ENCODE measurements at regions not wholly inside any gene's neighbourhood (a gene's known extent, or its start where the extent isn't known, plus 50 kb on each side); places are given as distances from the start of the nearest gene placed in this dataset.

DNA sequence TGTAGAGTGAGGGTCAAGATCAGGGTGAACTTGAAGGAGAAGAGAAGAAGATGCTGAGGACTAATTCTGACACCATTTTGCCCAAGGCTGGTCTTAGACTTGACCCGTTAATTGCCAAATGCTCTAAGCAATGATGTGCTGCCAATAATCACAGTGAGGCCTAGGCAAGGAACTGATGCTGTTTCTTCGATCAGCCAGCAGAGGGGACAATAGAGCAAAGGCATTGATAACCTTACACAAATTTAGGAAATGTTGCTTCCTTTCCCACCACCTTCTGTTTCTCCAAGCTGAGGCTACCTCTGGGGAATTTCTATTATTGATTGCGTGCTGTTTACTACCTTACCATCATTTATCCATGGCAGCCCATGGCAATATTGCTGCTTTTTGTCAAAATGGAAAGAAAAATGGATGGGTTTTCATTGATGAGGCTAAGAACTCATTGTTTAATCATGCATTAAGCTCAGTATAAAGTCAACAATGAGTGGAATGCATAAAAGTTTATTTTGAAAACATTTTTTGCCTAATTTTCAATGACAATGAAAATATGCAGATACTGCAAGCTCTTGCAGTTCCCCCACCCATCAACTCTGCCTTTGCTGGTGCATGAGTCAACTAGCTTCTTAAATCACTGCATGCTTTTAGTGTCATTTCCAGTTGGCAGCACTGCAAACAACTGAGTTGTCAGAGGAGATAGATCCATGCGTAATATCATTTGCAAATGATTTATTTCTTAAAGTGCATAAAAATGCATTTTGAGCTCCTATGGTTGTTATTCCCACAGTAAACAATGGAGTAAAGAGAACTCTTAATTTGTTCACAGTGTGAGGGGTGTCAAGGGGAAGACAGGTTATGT, 116.4 kb upstream of the NYAP2 start:
- no peaks in the 10 kb centered on the region for H3K27me3 Mint-ChIP-seq (ENCODE audit: low read depth)
- TF ChIP-seq CTCF (IDR thresholded peaks at IDR 0.05) = peak; percentile 75
- TF ChIP-seq FOXP4 (CRISPR knock-in tag; IDR thresholded peaks at IDR 0.05) = no peak
- DNase-seq (ENCODE audit: low spot score) = peak; percentile 22
- H3K27ac Mint-ChIP-seq = no peak overlapping the region
- H3K36me3 Mint-ChIP-seq = no peaks in the 10 kb centered on the region
- ChIA-PET POLR2A (no interaction called here), CTCF (interaction anchor here (0.5 to 2.1 kb wide), 10 partner anchors 11 to 385 kb away, joined by 3 to 10 read pairs (median 3); no protein-coding TSS in a partner anchor)
- peaks cover 10% of the 10 kb centered on the region for H3K4me1 Mint-ChIP-seq
- H3K9me3 Mint-ChIP-seq = no peaks in the 10 kb centered on the region
- H3K4me3 Mint-ChIP-seq = no peak overlapping the region
- ATAC-seq = peak; percentile 93

DNA sequence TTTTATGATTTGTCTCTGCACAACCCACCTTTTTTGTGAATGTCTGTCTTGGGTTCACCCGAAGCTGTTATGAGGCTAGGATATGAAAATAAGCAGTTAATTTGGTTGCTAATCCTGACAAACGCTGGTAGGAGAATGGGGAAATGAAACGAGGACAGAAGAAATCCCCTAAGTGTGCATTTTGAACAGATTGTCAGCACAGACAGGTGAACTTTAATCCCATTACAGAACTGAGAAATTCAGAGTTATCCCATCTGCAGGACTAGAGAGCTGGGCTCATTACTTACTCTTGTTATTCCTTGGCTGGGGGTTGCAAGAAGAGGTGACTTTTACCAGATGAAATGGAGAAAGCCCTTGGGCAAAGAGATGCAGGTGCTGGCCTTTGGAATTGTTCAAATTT, 123.3 kb upstream of the NYAP2 start:
- H3K4me1 Mint-ChIP-seq = no peaks in the 10 kb centered on the region
- CTCF ChIA-PET = no interaction called here
- no peak overlapping the region for H3K4me3 Mint-ChIP-seq
- H3K27ac Mint-ChIP-seq = no peak overlapping the region
- POLR2A ChIA-PET = no interaction called here
- no peaks in the 10 kb centered on the region for H3K27me3 Mint-ChIP-seq (ENCODE audit: low read depth)
- H3K36me3 Mint-ChIP-seq = no peaks in the 10 kb centered on the region
- TF ChIP-seq NFYB (CRISPR knock-in tag; conservative IDR thresholded peaks at IDR 0.05; ENCODE audit: low read depth) (no peak), FOXP4 (CRISPR knock-in tag; IDR thresholded peaks at IDR 0.05) (no peak), TEAD4 (CRISPR knock-in tag; IDR thresholded peaks at IDR 0.05) (no peak), NR1H2 (CRISPR knock-in tag; IDR thresholded peaks at IDR 0.05) (no peak)
- TF ChIP-seq, protein P1, sequence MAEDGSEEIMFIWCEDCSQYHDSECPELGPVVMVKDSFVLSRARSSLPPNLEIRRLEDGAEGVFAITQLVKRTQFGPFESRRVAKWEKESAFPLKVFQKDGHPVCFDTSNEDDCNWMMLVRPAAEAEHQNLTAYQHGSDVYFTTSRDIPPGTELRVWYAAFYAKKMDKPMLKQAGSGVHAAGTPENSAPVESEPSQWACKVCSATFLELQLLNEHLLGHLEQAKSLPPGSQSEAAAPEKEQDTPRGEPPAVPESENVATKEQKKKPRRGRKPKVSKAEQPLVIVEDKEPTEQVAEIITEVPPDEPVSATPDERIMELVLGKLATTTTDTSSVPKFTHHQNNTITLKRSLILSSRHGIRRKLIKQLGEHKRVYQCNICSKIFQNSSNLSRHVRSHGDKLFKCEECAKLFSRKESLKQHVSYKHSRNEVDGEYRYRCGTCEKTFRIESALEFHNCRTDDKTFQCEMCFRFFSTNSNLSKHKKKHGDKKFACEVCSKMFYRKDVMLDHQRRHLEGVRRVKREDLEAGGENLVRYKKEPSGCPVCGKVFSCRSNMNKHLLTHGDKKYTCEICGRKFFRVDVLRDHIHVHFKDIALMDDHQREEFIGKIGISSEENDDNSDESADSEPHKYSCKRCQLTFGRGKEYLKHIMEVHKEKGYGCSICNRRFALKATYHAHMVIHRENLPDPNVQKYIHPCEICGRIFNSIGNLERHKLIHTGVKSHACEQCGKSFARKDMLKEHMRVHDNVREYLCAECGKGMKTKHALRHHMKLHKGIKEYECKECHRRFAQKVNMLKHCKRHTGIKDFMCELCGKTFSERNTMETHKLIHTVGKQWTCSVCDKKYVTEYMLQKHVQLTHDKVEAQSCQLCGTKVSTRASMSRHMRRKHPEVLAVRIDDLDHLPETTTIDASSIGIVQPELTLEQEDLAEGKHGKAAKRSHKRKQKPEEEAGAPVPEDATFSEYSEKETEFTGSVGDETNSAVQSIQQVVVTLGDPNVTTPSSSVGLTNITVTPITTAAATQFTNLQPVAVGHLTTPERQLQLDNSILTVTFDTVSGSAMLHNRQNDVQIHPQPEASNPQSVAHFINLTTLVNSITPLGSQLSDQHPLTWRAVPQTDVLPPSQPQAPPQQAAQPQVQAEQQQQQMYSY (CRISPR knock-in tag; IDR thresholded peaks at IDR 0.05) = no peak
- DNase-seq (ENCODE audit: low spot score) = no peak
- H3K9me3 Mint-ChIP-seq = no peaks in the 10 kb centered on the region
- no peak for ATAC-seq

GRCh38 chr2:225275443-225275842, 124.1 kb upstream of the NYAP2 start:
- Mint-ChIP-seq H3K4me1 (no peaks in the 10 kb centered on the region), H3K27ac (no peak overlapping the region), H3K36me3 (no peaks in the 10 kb centered on the region), H3K9me3 (no peaks in the 10 kb centered on the region), H3K27me3 (ENCODE audit: low read depth) (no peaks in the 10 kb centered on the region), H3K4me3 (no peak overlapping the region)
- ChIA-PET POLR2A (no interaction called here), CTCF (no interaction called here)
- DNase-seq (ENCODE audit: low spot score) = no peak
- no peak for ATAC-seq
- TF ChIP-seq, protein P2, sequence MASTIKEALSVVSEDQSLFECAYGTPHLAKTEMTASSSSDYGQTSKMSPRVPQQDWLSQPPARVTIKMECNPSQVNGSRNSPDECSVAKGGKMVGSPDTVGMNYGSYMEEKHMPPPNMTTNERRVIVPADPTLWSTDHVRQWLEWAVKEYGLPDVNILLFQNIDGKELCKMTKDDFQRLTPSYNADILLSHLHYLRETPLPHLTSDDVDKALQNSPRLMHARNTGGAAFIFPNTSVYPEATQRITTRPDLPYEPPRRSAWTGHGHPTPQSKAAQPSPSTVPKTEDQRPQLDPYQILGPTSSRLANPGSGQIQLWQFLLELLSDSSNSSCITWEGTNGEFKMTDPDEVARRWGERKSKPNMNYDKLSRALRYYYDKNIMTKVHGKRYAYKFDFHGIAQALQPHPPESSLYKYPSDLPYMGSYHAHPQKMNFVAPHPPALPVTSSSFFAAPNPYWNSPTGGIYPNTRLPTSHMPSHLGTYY (CRISPR knock-in tag; IDR thresholded peaks at IDR 0.05) = no peak
- no peak for TF ChIP-seq NFYB (CRISPR knock-in tag; conservative IDR thresholded peaks at IDR 0.05; ENCODE audit: low read depth)
- TF ChIP-seq, protein P3, sequence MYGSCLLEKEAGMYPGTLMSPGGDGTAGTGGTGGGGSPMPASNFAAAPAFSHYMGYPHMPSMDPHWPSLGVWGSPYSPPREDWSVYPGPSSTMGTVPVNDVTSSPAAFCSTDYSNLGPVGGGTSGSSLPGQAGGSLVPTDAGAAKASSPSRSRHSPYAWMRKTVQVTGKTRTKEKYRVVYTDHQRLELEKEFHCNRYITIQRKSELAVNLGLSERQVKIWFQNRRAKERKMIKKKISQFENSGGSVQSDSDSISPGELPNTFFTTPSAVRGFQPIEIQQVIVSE (CRISPR knock-in tag; IDR thresholded peaks at IDR 0.05; ENCODE audit: borderline replicate concordance) = no peak
- no peak for TF ChIP-seq NR1H2 (CRISPR knock-in tag; IDR thresholded peaks at IDR 0.05)
- no peak for TF ChIP-seq ATF1 (CRISPR knock-in tag; IDR thresholded peaks at IDR 0.05)
- no peak for TF ChIP-seq MAX (CRISPR knock-in tag; IDR thresholded peaks at IDR 0.05)
- no peak for TF ChIP-seq ZNF512 (CRISPR knock-in tag; IDR thresholded peaks at IDR 0.05; ENCODE audit: borderline replicate concordance)
- TF ChIP-seq, protein P4, sequence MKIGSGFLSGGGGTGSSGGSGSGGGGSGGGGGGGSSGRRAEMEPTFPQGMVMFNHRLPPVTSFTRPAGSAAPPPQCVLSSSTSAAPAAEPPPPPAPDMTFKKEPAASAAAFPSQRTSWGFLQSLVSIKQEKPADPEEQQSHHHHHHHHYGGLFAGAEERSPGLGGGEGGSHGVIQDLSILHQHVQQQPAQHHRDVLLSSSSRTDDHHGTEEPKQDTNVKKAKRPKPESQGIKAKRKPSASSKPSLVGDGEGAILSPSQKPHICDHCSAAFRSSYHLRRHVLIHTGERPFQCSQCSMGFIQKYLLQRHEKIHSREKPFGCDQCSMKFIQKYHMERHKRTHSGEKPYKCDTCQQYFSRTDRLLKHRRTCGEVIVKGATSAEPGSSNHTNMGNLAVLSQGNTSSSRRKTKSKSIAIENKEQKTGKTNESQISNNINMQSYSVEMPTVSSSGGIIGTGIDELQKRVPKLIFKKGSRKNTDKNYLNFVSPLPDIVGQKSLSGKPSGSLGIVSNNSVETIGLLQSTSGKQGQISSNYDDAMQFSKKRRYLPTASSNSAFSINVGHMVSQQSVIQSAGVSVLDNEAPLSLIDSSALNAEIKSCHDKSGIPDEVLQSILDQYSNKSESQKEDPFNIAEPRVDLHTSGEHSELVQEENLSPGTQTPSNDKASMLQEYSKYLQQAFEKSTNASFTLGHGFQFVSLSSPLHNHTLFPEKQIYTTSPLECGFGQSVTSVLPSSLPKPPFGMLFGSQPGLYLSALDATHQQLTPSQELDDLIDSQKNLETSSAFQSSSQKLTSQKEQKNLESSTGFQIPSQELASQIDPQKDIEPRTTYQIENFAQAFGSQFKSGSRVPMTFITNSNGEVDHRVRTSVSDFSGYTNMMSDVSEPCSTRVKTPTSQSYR (CRISPR knock-in tag; IDR thresholded peaks at IDR 0.05) = no peak

Data from WTC11 (cell line).